ENCODE measurements at regions not wholly inside any gene's neighbourhood (a gene's known extent, or its start where the extent isn't known, plus 50 kb on each side); places are given as distances from the start of the nearest gene placed in this dataset.

- ATAC-seq (no peak), DNase-seq (ENCODE audit: low read depth, low spot score) (no peak), FAIRE-seq (no peak)
- BruUV-seq (replicated peaks), result no TSS peak
- no peak overlapping the region for H3K9ac ChIP-seq (ENCODE audit: control insufficient read depth, insufficient read depth, low read length)
- no peaks in the 10 kb centered on the region for H3K9me3 ChIP-seq (replicated peaks; ENCODE audit: control insufficient read depth, insufficient read depth, low read length)
- H3K4me3 ChIP-seq, result no peak overlapping the region
- in situ Hi-C loops (cut with MboI), result no loop called here
- H3K4me2 ChIP-seq (ENCODE audit: control insufficient read depth, insufficient read depth), result no peak overlapping the region
- no peaks in the 10 kb centered on the region for H3K79me2 ChIP-seq (ENCODE audit: control insufficient read depth, insufficient read depth, low read length)
- no peaks in the 10 kb centered on the region for H3K27me3 ChIP-seq (replicated peaks in 1 of 2; ENCODE audit: control insufficient read depth in 2 of 2, insufficient read depth in 2 of 2, low read length in 1 of 2)
- H3K4me1 ChIP-seq (ENCODE audit: control insufficient read depth, insufficient read depth, low read length), result no peaks in the 10 kb centered on the region
- ChIA-PET CTCF (interaction anchor here (0.7 kb wide), 1 partner anchor 46 kb away, joined by 3 read pairs; no protein-coding TSS in a partner anchor), POLR2A (no interaction called here), SMC1A (ENCODE audit: uncharacterized antibody, unreplicated experiment) (no interaction called here), RAD21 (ENCODE audit: unreplicated experiment) (no interaction called here)
- no peak overlapping the region for H3K27ac ChIP-seq (ENCODE audit: control insufficient read depth, insufficient read depth)
- 21% methylated on average over 3 of the region's 3 CpGs for whole genome bisulfite sequencing (ENCODE audit: insufficient coverage, insufficient replicate concordance, low lambda C conversion rate, missing lambda C conversion rate)
- no peak for TF ChIP-seq POLR2AphosphoS2 (IDR thresholded peaks at IDR 0.05; ENCODE audit: low read depth, low read length)
- H4K20me1 ChIP-seq (ENCODE audit: control insufficient read depth, insufficient read depth), result no peaks in the 10 kb centered on the region
- no peaks in the 10 kb centered on the region for H3K36me3 ChIP-seq (ENCODE audit: control insufficient read depth in 2 of 2, insufficient read depth in 2 of 2, low read length in 1 of 2)
- intact Hi-C loops (cut with micrococcal nuclease; ENCODE audit: unreplicated experiment), result no loop called here
- H2AFZ ChIP-seq (ENCODE audit: control insufficient read depth, low read depth, low read length), result no peak overlapping the region
Measured at GRCh38 chr4:179536694-179537093, 2094.5 kb upstream of the AGA start.

GRCh38 chr4:179539641-179540040, 2097.4 kb upstream of the AGA start:
- H3K4me1 ChIP-seq (ENCODE audit: control insufficient read depth, insufficient read depth, low read length), result no peaks in the 10 kb centered on the region
- no peak overlapping the region for H3K27ac ChIP-seq (ENCODE audit: control insufficient read depth, insufficient read depth)
- no peak; the same call in 2 of the 3 replicates for ATAC-seq
- no peaks in the 10 kb centered on the region for H3K36me3 ChIP-seq (ENCODE audit: control insufficient read depth in 2 of 2, insufficient read depth in 2 of 2, low read length in 1 of 2)
- 10% methylated on average over 3 of the region's 3 CpGs for WGBS (ENCODE audit: insufficient coverage, insufficient replicate concordance, low lambda C conversion rate, missing lambda C conversion rate)
- POLR2A ChIA-PET, result no interaction called here
- no peaks in the 10 kb centered on the region for H3K27me3 ChIP-seq (replicated peaks in 1 of 2; ENCODE audit: control insufficient read depth in 2 of 2, insufficient read depth in 2 of 2, low read length in 1 of 2)
- intact Hi-C loops (cut with micrococcal nuclease; ENCODE audit: unreplicated experiment) (no loop called here), in situ Hi-C loops (cut with MboI) (no loop called here)
- SMC1A ChIA-PET (ENCODE audit: uncharacterized antibody, unreplicated experiment), result no interaction called here
- no peaks in the 10 kb centered on the region for H4K20me1 ChIP-seq (ENCODE audit: control insufficient read depth, insufficient read depth)
- no peak overlapping the region for H2AFZ ChIP-seq (ENCODE audit: control insufficient read depth, low read depth, low read length)
- RAD21 ChIA-PET (ENCODE audit: unreplicated experiment), result no interaction called here
- no TSS peak for BruUV-seq (replicated peaks)
- H3K79me2 ChIP-seq (ENCODE audit: control insufficient read depth, insufficient read depth, low read length), result no peaks in the 10 kb centered on the region
- no peak for FAIRE-seq
- DNase-seq (ENCODE audit: low read depth, low spot score), result no peak
- H3K4me3 ChIP-seq, result no peak overlapping the region
- H3K9me3 ChIP-seq (replicated peaks; ENCODE audit: control insufficient read depth, insufficient read depth, low read length), result no peaks in the 10 kb centered on the region
- no peak overlapping the region for H3K4me2 ChIP-seq (ENCODE audit: control insufficient read depth, insufficient read depth)
- no peak overlapping the region for H3K9ac ChIP-seq (ENCODE audit: control insufficient read depth, insufficient read depth, low read length)
- CTCF ChIA-PET, result no interaction called here
- TF ChIP-seq EGR1 (IDR thresholded peaks at IDR 0.05; ENCODE audit: borderline replicate concordance in 1 of 2, low read depth in 2 of 2, low read length in 2 of 2) (no peak), GATAD2B (conservative IDR thresholded peaks at IDR 0.05; ENCODE audit: low read depth) (no peak), RBBP5 (conservative IDR thresholded peaks at IDR 0.05) (no peak), TCF7 (IDR thresholded peaks at IDR 0.05; ENCODE audit: borderline replicate concordance) (no peak), CTCF (IDR thresholded peaks at IDR 0.05 in 2 of 3, conservative IDR thresholded peaks at IDR 0.05 in 1 of 3; ENCODE audit: control insufficient read depth in 2 of 3, extremely low read depth in 1 of 3, insufficient read depth in 1 of 3, low read depth in 3 of 3, low read length in 3 of 3) (no peak), MYB (IDR thresholded peaks at IDR 0.05; ENCODE audit: borderline replicate concordance, low read depth, low read length) (no peak), KLF5 (IDR thresholded peaks at IDR 0.05; ENCODE audit: partially characterized antibody) (no peak), ATF7 (IDR thresholded peaks at IDR 0.05; ENCODE audit: low read depth) (no peak), SRF (IDR thresholded peaks at IDR 0.05; ENCODE audit: low read depth in 2 of 2, low read length in 2 of 2) (no peak), E2F8 (IDR thresholded peaks at IDR 0.05; ENCODE audit: low read depth, partially characterized antibody) (no peak)

Measured in GM12878 (cell line).